IMR-90 (cell line): ENCODE measurements at regions not wholly inside any gene's neighbourhood (a gene's known extent, or its start where the extent isn't known, plus 50 kb on each side); places are given as distances from the start of the nearest gene placed in this dataset.

ENCODE experiments used
- BHLHE40 ChIP-seq: fragments of 150-350 bp; IDR thresholded peaks from 2 replicates; pipeline ENCODE4 v1.6.1; 2016; ENCODE audit warnings: mild to moderate bottlenecking, low read depth, low read length
- CEBPB ChIP-seq: IDR thresholded peaks from 2 replicates; pipeline ENCODE4 v1.6.1; 2012; ENCODE audit warnings: low read depth, low read length, improper control_type of control experiment
- CHD1 ChIP-seq: IDR thresholded peaks from 2 replicates; pipeline ENCODE4 v1.6.1; 2012; ENCODE audit warnings: low read depth, low read length, improper control_type of control experiment
- MAZ ChIP-seq: IDR thresholded peaks from 2 replicates; pipeline ENCODE4 v1.6.1; 2012; ENCODE audit warnings: low read depth, mild to moderate bottlenecking, low read length, improper control_type of control experiment, moderate library complexity, borderline replicate concordance
- POLR2A ChIP-seq: IDR thresholded peaks from 2 replicates; pipeline ENCODE4 v1.6.1; 2012; ENCODE audit warnings: mild to moderate bottlenecking, low read depth, low read length
- RAD21 ChIP-seq: IDR thresholded peaks from 2 replicates; pipeline ENCODE4 v1.6.1; 2012; ENCODE audit warnings: low read length, improper control_type of control experiment
- RFX5 ChIP-seq: IDR thresholded peaks from 2 replicates; pipeline ENCODE4 v1.8.0; 2012; ENCODE audit warnings: low read depth, mild to moderate bottlenecking, low read length, moderate library complexity
- SMC3 ChIP-seq: fragments of 150-350 bp; IDR thresholded peaks from 2 replicates; pipeline ENCODE4 v1.6.1; 2016; ENCODE audit warnings: low read depth, mild to moderate bottlenecking, antibody characterized with exemption, low read length, moderate library complexity
- TF ChIP-seq, protein P1 (sequence below): conservative IDR thresholded peaks from 2 replicates; pipeline ENCODE4 v1.5.1; 2012; ENCODE audit warnings: mild to moderate bottlenecking, low read depth, low read length, improper control_type of control experiment
- TF ChIP-seq, protein P2 (sequence below): fragments of 150-350 bp; IDR thresholded peaks from 2 replicates; pipeline ENCODE4 v1.6.1; 2017; ENCODE audit warnings: mild to moderate bottlenecking, antibody characterized with exemption, low read length, low read depth
- TF ChIP-seq, protein P3 (sequence below): fragments of 150-350 bp; IDR thresholded peaks from 2 replicates; pipeline ENCODE4 v1.6.1; 2016; ENCODE audit warnings: low read depth, mild to moderate bottlenecking, low read length, moderate library complexity, borderline replicate concordance

DNA sequence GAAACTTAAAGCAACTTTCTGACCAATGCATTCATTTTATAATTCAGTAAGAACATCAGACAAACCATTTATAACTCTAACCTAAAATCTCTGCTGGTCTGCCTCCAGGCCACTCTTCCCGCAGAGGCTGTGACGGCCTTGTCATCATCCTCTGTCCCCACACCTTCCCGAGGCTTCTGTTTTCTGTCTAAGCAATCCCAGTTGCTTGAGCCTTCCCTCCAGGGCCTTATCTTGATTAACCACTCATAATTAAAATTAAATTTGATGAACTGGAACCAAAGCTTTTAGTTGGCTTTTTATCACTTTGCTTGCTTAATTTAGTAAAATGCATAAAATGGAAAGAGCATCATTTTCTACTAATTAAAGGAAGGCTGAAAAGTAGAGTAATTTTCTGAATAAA lies 312.4 kb downstream of the DIRAS2 start:
- TF ChIP-seq, protein P1, sequence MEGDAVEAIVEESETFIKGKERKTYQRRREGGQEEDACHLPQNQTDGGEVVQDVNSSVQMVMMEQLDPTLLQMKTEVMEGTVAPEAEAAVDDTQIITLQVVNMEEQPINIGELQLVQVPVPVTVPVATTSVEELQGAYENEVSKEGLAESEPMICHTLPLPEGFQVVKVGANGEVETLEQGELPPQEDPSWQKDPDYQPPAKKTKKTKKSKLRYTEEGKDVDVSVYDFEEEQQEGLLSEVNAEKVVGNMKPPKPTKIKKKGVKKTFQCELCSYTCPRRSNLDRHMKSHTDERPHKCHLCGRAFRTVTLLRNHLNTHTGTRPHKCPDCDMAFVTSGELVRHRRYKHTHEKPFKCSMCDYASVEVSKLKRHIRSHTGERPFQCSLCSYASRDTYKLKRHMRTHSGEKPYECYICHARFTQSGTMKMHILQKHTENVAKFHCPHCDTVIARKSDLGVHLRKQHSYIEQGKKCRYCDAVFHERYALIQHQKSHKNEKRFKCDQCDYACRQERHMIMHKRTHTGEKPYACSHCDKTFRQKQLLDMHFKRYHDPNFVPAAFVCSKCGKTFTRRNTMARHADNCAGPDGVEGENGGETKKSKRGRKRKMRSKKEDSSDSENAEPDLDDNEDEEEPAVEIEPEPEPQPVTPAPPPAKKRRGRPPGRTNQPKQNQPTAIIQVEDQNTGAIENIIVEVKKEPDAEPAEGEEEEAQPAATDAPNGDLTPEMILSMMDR: no peak
- TF ChIP-seq, protein P2, sequence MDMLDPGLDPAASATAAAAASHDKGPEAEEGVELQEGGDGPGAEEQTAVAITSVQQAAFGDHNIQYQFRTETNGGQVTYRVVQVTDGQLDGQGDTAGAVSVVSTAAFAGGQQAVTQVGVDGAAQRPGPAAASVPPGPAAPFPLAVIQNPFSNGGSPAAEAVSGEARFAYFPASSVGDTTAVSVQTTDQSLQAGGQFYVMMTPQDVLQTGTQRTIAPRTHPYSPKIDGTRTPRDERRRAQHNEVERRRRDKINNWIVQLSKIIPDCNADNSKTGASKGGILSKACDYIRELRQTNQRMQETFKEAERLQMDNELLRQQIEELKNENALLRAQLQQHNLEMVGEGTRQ: no peak
- TF ChIP-seq RAD21 (no peak), RFX5 (no peak), SMC3 (no peak), CEBPB (no peak), POLR2A (no peak), MAZ (no peak), BHLHE40 (no peak), CHD1 (no peak)
- TF ChIP-seq, protein P3, sequence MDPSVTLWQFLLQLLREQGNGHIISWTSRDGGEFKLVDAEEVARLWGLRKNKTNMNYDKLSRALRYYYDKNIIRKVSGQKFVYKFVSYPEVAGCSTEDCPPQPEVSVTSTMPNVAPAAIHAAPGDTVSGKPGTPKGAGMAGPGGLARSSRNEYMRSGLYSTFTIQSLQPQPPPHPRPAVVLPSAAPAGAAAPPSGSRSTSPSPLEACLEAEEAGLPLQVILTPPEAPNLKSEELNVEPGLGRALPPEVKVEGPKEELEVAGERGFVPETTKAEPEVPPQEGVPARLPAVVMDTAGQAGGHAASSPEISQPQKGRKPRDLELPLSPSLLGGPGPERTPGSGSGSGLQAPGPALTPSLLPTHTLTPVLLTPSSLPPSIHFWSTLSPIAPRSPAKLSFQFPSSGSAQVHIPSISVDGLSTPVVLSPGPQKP: no peak
